ENCODE measurements at regions not wholly inside any gene's neighbourhood (a gene's known extent, or its start where the extent isn't known, plus 50 kb on each side); places are given as distances from the start of the nearest gene placed in this dataset.

DNA sequence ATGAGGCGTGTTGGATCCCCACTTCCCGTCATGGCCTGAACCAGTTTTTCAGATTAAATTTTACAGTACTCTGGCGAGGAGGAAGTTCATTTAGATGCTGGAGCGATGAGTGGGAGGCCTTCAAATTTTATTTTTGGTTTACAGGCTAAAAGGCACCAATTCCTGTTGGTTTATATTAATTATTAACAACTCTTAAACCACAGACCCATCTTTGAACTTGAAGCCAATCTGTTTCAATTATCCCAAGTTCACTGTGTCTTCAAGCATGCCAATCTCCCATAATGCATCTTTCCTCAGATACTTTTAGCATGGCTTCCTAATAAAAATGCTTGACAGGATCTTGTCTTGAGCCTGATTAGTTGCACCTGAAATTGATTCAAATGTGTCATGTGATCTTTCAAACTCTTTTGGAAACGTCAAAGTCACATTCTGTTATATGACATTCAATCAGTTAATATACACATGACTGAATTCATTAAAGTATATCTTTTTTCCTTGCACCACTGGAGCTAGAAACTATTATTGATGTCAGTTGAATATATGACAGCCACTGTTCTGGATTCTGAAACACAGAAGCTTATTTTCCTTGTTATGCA lies 641.7 kb upstream of the TMEM132C start:
- no peak overlapping the region for H2AFZ ChIP-seq
- H3K9me2 ChIP-seq (ENCODE audit: insufficient read depth): no peaks in the 10 kb centered on the region
- H3K4me2 ChIP-seq: no peak overlapping the region
- no peak overlapping the region for H3K4me3 Mint-ChIP-seq
- H3K27ac Mint-ChIP-seq: no peak overlapping the region
- no peaks in the 10 kb centered on the region for H3K36me3 ChIP-seq (ENCODE audit: insufficient read depth)
- H3F3A ChIP-seq (replicated peaks; ENCODE audit: low read depth): no peaks in the 10 kb centered on the region
- no peaks in the 10 kb centered on the region for H3K27me3 ChIP-seq (ENCODE audit: insufficient read depth)
- TF ChIP-seq NANOG (IDR thresholded peaks at IDR 0.05; ENCODE audit: borderline replicate concordance) (no peak), STAT1 (IDR thresholded peaks at IDR 0.05; ENCODE audit: unreplicated experiment) (no peak), ZNF462 (CRISPR knock-in tag; IDR thresholded peaks at IDR 0.05) (no peak), CTCF (conservative IDR thresholded peaks at IDR 0.05; ENCODE audit: low read depth in 2 of 2) (no peak), EZH2 (IDR thresholded peaks at IDR 0.05; ENCODE audit: low read depth, unreplicated experiment) (no peak), POLR2AphosphoS5 (IDR thresholded peaks at IDR 0.05; ENCODE audit: low read depth) (no peak), EZH2phosphoT487 (IDR thresholded peaks at IDR 0.05; ENCODE audit: unreplicated experiment) (no peak), JUNB (IDR thresholded peaks at IDR 0.05; ENCODE audit: unreplicated experiment) (no peak), ZNF331 (CRISPR knock-in tag; IDR thresholded peaks at IDR 0.05; ENCODE audit: low read depth) (no peak), ZNF114 (CRISPR knock-in tag; IDR thresholded peaks at IDR 0.05) (no peak), CREB1 (CRISPR knock-in tag; IDR thresholded peaks at IDR 0.05; ENCODE audit: low read depth) (no peak)
- TF ChIP-seq, protein P1, sequence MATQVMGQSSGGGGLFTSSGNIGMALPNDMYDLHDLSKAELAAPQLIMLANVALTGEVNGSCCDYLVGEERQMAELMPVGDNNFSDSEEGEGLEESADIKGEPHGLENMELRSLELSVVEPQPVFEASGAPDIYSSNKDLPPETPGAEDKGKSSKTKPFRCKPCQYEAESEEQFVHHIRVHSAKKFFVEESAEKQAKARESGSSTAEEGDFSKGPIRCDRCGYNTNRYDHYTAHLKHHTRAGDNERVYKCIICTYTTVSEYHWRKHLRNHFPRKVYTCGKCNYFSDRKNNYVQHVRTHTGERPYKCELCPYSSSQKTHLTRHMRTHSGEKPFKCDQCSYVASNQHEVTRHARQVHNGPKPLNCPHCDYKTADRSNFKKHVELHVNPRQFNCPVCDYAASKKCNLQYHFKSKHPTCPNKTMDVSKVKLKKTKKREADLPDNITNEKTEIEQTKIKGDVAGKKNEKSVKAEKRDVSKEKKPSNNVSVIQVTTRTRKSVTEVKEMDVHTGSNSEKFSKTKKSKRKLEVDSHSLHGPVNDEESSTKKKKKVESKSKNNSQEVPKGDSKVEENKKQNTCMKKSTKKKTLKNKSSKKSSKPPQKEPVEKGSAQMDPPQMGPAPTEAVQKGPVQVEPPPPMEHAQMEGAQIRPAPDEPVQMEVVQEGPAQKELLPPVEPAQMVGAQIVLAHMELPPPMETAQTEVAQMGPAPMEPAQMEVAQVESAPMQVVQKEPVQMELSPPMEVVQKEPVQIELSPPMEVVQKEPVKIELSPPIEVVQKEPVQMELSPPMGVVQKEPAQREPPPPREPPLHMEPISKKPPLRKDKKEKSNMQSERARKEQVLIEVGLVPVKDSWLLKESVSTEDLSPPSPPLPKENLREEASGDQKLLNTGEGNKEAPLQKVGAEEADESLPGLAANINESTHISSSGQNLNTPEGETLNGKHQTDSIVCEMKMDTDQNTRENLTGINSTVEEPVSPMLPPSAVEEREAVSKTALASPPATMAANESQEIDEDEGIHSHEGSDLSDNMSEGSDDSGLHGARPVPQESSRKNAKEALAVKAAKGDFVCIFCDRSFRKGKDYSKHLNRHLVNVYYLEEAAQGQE (IDR thresholded peaks at IDR 0.05; ENCODE audit: unreplicated experiment): no peak
- TF ChIP-seq, protein P2, sequence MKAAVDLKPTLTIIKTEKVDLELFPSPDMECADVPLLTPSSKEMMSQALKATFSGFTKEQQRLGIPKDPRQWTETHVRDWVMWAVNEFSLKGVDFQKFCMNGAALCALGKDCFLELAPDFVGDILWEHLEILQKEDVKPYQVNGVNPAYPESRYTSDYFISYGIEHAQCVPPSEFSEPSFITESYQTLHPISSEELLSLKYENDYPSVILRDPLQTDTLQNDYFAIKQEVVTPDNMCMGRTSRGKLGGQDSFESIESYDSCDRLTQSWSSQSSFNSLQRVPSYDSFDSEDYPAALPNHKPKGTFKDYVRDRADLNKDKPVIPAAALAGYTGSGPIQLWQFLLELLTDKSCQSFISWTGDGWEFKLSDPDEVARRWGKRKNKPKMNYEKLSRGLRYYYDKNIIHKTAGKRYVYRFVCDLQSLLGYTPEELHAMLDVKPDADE (IDR thresholded peaks at IDR 0.05): no peak
- no peak for ATAC-seq
- H3K79me2 ChIP-seq (replicated peaks; ENCODE audit: insufficient read depth): no peaks in the 10 kb centered on the region
- H3K27ac ChIP-seq (ENCODE audit: low read depth): no peak overlapping the region
- H3K4me3 ChIP-seq: no peak overlapping the region
- H3K36me3 Mint-ChIP-seq (ENCODE audit: low read depth): peaks cover 46% of the 10 kb centered on the region
- H4K20me1 ChIP-seq (replicated peaks; ENCODE audit: insufficient read depth): no peaks in the 10 kb centered on the region
- peaks cover 98% of the 10 kb centered on the region for H3K9me3 Mint-ChIP-seq
- DNase-seq (ENCODE audit: low spot score): no peak
- H3K4me1 Mint-ChIP-seq: no peaks in the 10 kb centered on the region
- peaks cover 4% of the 10 kb centered on the region for H3K27me3 Mint-ChIP-seq (ENCODE audit: insufficient read depth, low read depth, poor library complexity)
- peaks cover 8% of the 10 kb centered on the region for H3K4me1 ChIP-seq (ENCODE audit: insufficient read depth)
